HCT116 (cell line): ENCODE measurements at regions not wholly inside any gene's neighbourhood (a gene's known extent, or its start where the extent isn't known, plus 50 kb on each side); places are given as distances from the start of the nearest gene placed in this dataset.

Source experiments
- ATF3 ChIP-seq: IDR thresholded peaks from 2 replicates; pipeline ENCODE4 v1.6.1; 2012
- CEBPB ChIP-seq: IDR thresholded peaks from 2 replicates; pipeline ENCODE4 v1.6.1; 2012; ENCODE audit warnings: low read depth
- CTCF ChIP-seq, 3 experiments: fragments of 200-600 bp in 1 of 3; sonication (generic) in 1 of 3; IDR thresholded peaks in 2 of 3; conservative IDR thresholded peaks in 1 of 3; 2 replicates each; pipeline ENCODE4 v1.5.1; 2012 to 2017; ENCODE audit warnings: low read depth in 2 of 3, low read length in 2 of 3, antibody characterized with exemption in 1 of 3, borderline replicate concordance in 1 of 3, control low read depth in 1 of 3, mild to moderate bottlenecking in 1 of 3, mixed read lengths in 1 of 3, mixed run types in 1 of 3, moderate library complexity in 1 of 3; ENCODE audit not compliant: insufficient read depth in 1 of 3
- EZH2 ChIP-seq: fragments of 200-600 bp; sonication (generic); IDR thresholded peaks from 2 replicates; pipeline ENCODE4 v1.6.1; 2017; ENCODE audit warnings: antibody characterized with exemption, mixed run types
- MAX ChIP-seq: IDR thresholded peaks from 2 replicates; pipeline ENCODE4 v1.6.1; 2012
- POLR2A ChIP-seq: IDR thresholded peaks from 2 replicates; pipeline ENCODE4 v1.7.0; 2011; ENCODE audit warnings: borderline replicate concordance; ENCODE audit not compliant: insufficient read depth, insufficient read length; ENCODE audit errors: extremely low read depth
- POLR2AphosphoS5 ChIP-seq: IDR thresholded peaks from 2 replicates; pipeline ENCODE4 v1.6.1; 2011; ENCODE audit warnings: mild to moderate bottlenecking, low read depth, low read length, moderate library complexity
- RAD21 ChIP-seq: IDR thresholded peaks from 2 replicates; pipeline ENCODE4 v1.6.1; 2012; ENCODE audit warnings: low read depth, mild to moderate bottlenecking
- REST ChIP-seq: IDR thresholded peaks from 2 replicates; pipeline ENCODE4 v1.6.1; 2012; ENCODE audit warnings: low read depth
- SRF ChIP-seq: IDR thresholded peaks from 2 replicates; pipeline ENCODE4 v1.6.1; 2012; ENCODE audit warnings: low read depth
- TCF7L2 ChIP-seq: IDR thresholded peaks from 2 replicates; pipeline ENCODE4 v1.7.0; 2011; ENCODE audit warnings: borderline replicate concordance, inconsistent platforms; ENCODE audit not compliant: insufficient read depth, insufficient read length; ENCODE audit errors: extremely low read depth

GRCh38 chr2:78734221-78734620 is 291.3 kb upstream of the REG3G start:
- TF ChIP-seq MAX, result no peak
- no peak for TF ChIP-seq CTCF (IDR thresholded peaks at IDR 0.05 in 2 of 3, conservative IDR thresholded peaks at IDR 0.05 in 1 of 3; ENCODE audit: borderline replicate concordance in 1 of 3, insufficient read depth in 1 of 3, low read depth in 2 of 3, low read length in 2 of 3)
- no peak for TF ChIP-seq ATF3
- no peak for TF ChIP-seq POLR2A
- TF ChIP-seq REST, result no peak
- no peak for TF ChIP-seq CEBPB
- no peak for TF ChIP-seq SRF
- no peak for TF ChIP-seq POLR2AphosphoS5
- no peak for TF ChIP-seq TCF7L2
- no peak for TF ChIP-seq RAD21
- no peak for TF ChIP-seq EZH2
